ENCODE measurements at regions not wholly inside any gene's neighbourhood (a gene's known extent, or its start where the extent isn't known, plus 50 kb on each side); places are given as distances from the start of the nearest gene placed in this dataset.

DNA sequence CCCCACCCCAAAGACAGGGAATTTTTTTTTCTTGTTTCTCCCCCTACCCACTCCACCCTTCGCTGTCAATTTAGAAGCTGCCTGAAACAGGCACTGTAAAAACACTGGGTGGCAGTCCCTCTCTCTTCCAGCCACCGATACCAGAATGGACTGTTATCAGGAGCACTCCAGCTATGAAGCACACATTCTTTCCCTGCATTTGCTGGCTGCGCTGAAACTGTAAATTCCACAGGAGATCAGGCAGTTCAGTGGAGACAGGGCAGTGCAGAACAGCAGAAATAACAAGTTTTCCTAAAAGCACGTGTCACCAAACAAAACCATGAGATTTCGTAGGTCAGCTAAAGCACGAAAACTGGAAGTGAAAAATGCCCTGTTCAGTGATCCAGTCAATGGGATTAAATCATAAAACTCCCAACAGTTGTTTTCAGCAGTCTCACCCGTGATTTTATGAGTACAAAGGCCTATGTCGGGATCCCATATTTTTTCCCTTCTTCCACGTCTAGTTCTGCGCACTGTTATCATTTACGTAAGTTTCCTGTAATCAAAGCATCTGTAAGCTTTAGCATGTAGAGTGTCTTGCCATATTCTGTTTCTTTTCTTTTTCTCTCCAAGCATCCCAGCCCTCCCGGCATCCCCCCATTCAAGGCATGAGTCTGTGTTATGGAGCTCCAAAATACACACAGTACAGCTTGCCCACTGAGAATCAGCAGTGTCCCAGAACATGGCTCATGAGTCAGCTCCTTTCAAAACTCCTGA, 359.9 kb upstream of the EPHA7 start:
- Histone ChIP-seq H3K36me3 (replicated peaks in 1 of 2) (no peaks in the 10 kb centered on the region), H3K27ac (no peak overlapping the region), H3K27me3 (no peaks in the 10 kb centered on the region), H3K4me1 (replicated peaks in 1 of 2) (no peaks in the 10 kb centered on the region), H3K4me3 (no peak overlapping the region), H3K9me3 (replicated peaks in 1 of 3) (no peaks in the 10 kb centered on the region)
- no peak for TF ChIP-seq POLR2A (IDR thresholded peaks at IDR 0.05)
- TF ChIP-seq, protein P1, sequence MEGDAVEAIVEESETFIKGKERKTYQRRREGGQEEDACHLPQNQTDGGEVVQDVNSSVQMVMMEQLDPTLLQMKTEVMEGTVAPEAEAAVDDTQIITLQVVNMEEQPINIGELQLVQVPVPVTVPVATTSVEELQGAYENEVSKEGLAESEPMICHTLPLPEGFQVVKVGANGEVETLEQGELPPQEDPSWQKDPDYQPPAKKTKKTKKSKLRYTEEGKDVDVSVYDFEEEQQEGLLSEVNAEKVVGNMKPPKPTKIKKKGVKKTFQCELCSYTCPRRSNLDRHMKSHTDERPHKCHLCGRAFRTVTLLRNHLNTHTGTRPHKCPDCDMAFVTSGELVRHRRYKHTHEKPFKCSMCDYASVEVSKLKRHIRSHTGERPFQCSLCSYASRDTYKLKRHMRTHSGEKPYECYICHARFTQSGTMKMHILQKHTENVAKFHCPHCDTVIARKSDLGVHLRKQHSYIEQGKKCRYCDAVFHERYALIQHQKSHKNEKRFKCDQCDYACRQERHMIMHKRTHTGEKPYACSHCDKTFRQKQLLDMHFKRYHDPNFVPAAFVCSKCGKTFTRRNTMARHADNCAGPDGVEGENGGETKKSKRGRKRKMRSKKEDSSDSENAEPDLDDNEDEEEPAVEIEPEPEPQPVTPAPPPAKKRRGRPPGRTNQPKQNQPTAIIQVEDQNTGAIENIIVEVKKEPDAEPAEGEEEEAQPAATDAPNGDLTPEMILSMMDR (IDR thresholded peaks at IDR 0.05) = no peak
- 47 to 50% (median 50%) methylated on average over 12 of the region's 12 CpGs for WGBS, 4 donors
- no peak for DNase-seq
- intact Hi-C loops (cut with DNase I) = no loop called here

- TF ChIP-seq, protein P1 (IDR thresholded peaks at IDR 0.05) = no peak
- no peak for TF ChIP-seq POLR2A (IDR thresholded peaks at IDR 0.05)
- Histone ChIP-seq H3K9me3 (replicated peaks in 1 of 3) (peaks cover 0 to 4% (median 0%) of the 10 kb centered on the region in 3 donors), H3K36me3 (replicated peaks in 1 of 2) (no peaks in the 10 kb centered on the region), H3K4me1 (replicated peaks in 1 of 2) (no peaks in the 10 kb centered on the region), H3K4me3 (no peak overlapping the region), H3K27me3 (no peaks in the 10 kb centered on the region), H3K27ac (no peak overlapping the region)
- no peak for DNase-seq
- intact Hi-C loops (cut with DNase I) = no loop called here
- 93 to 97% (median 95%) methylated on average over 2 of the region's 2 CpGs for WGBS, 4 donors
Measured at GRCh38 chr6:93759190-93759589, 339.8 kb upstream of the EPHA7 start.

DNA sequence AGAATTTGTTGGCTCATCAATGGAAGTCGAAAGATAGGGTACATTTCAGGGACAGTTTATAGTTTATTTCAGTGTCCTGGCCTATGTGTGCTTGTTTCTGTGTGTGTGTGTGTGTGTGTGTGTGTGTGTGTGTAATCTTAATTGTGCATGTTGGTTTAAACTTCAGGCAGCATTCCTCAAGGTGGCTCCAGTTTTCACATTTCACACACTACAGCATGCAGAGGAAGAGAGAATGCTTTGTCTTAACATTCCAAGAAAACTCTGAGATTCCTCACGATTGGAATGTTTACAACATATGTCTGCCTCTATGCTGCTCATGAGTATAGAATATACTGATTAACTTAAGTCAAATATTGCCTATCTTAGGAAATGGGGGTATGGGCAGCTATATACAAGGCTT, 332.6 kb upstream of the EPHA7 start:
- Histone ChIP-seq H3K4me3 (no peak overlapping the region), H3K4me1 (replicated peaks in 1 of 2) (no peaks in the 10 kb centered on the region), H3K36me3 (replicated peaks in 1 of 2) (no peaks in the 10 kb centered on the region), H3K27me3 (no peaks in the 10 kb centered on the region), H3K9me3 (replicated peaks in 1 of 3) (no peaks in the 10 kb centered on the region), H3K27ac (no peak overlapping the region)
- no peak for DNase-seq
- WGBS, 4 donors = 37 to 51% (median 44%) methylated on average over 2 of the region's 2 CpGs
- intact Hi-C loops (cut with DNase I) = no loop called here
- no peak for TF ChIP-seq POLR2A (IDR thresholded peaks at IDR 0.05)
- TF ChIP-seq, protein P1 (IDR thresholded peaks at IDR 0.05) = no peak

DNA sequence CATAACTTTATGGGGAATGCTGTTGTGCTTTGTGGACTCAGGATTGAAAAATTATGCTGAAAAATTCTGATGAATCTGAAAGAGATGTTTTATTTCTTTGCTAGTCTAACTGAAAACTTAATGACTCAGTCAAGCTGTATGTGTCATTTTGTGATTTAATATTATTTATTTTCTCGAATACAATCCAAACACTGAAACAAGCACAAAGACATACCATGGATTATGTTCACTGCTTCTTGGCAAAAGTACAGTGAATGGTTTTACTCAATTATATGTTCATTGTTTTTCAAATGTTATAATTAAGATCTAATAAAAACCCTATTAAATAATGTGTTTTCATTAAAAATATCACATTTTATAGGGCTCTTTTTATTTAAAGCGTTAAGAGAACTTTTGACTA, 330.6 kb upstream of the EPHA7 start:
- 49 to 64% (median 56%) methylated on average over 2 of the region's 2 CpGs for WGBS, 4 donors
- intact Hi-C loops (cut with DNase I) = no loop called here
- Histone ChIP-seq H3K27me3 (no peaks in the 10 kb centered on the region), H3K36me3 (replicated peaks in 1 of 2) (no peaks in the 10 kb centered on the region), H3K9me3 (replicated peaks in 1 of 3) (no peaks in the 10 kb centered on the region), H3K4me1 (replicated peaks in 1 of 2) (no peaks in the 10 kb centered on the region), H3K27ac (no peak overlapping the region), H3K4me3 (no peak overlapping the region)
- TF ChIP-seq, protein P1 (IDR thresholded peaks at IDR 0.05) = no peak
- no peak for TF ChIP-seq POLR2A (IDR thresholded peaks at IDR 0.05)
- DNase-seq = no peak

All from adrenal gland (tissue), 9 donors.